Naive thymus-derived CD4-positive, alpha-beta T cell (primary cell): ENCODE measurements at regions not wholly inside any gene's neighbourhood (a gene's known extent, or its start where the extent isn't known, plus 50 kb on each side); places are given as distances from the start of the nearest gene placed in this dataset.
A peak's percentile ranks its signal among the peaks of the same experiment; 100 is the strongest.

Source experiments
- ATAC-seq: fragments of 150-1000 bp; cut with Tn5 transposase; 2 replicates; pipeline ENCODE4 v1.10.0; 2021; ENCODE audit warnings: mild to moderate bottlenecking, moderate library complexity
- CTCF ChIA-PET: fragments of 350-600 bp; sonication (Branson Sonifier 250); formaldehyde crosslinking; loops from one replicate; lab custom pipeline; 2021; ENCODE audit warnings: antibody characterized with exemption; lab: Charles Lee
- POLR2A ChIA-PET: fragments of 350-600 bp; sonication (Branson Sonifier 250); formaldehyde crosslinking; loops from one replicate; lab custom pipeline; 2021; ENCODE audit warnings: antibody characterized with exemption, inconsistent platforms; lab: Charles Lee
- DNase-seq, 9 donors: peaks; one replicate each; pipeline versions ENCODE4 v3.0.0 to v3.0.0-alpha.2; 2020 to 2022; ENCODE audit warnings: mixed read lengths in 1 of 9
- H3K27ac ChIP-seq: one replicate; pipeline ENCODE4 v1.7.0; 2013; ENCODE audit warnings: mild to moderate bottlenecking, low read depth, low read length, moderate library complexity
- H3K27me3 ChIP-seq, 2 donors: one replicate each; pipeline ENCODE4 v1.7.0; 2013; ENCODE audit warnings: low read length in 2 of 2, mild to moderate bottlenecking in 2 of 2, moderate library complexity in 2 of 2; ENCODE audit not compliant: control insufficient read depth in 2 of 2, insufficient read depth in 2 of 2
- H3K36me3 ChIP-seq, 3 experiments: 1 replicate in 2 of 3; 2 replicates in 1 of 3; pipeline ENCODE4 v1.7.0; 2013; ENCODE audit warnings: low read length in 3 of 3, mild to moderate bottlenecking in 3 of 3, moderate library complexity in 1 of 3; ENCODE audit not compliant: insufficient read depth in 3 of 3, control insufficient read depth in 2 of 3
- H3K4me1 ChIP-seq, 2 donors: one replicate each; pipeline ENCODE4 v1.7.0; 2013; ENCODE audit warnings: low read length in 2 of 2, mild to moderate bottlenecking in 2 of 2, moderate library complexity in 1 of 2; ENCODE audit not compliant: control insufficient read depth in 2 of 2, insufficient read depth in 2 of 2
- H3K4me3 ChIP-seq: 2 replicates; pipeline ENCODE4 v1.7.0; 2013; ENCODE audit warnings: mild to moderate bottlenecking, low read length
- H3K9me3 ChIP-seq, 3 experiments: 1 replicate in 2 of 3; 2 replicates in 1 of 3; pipeline ENCODE4 v1.7.0; 2013; ENCODE audit warnings: low read length in 3 of 3; ENCODE audit not compliant: control insufficient read depth in 2 of 3
- H3K27ac Mint-ChIP-seq, 9 donors: one replicate each; pipeline ENCODE4 v1.8.0; 2020 to 2022; ENCODE audit warnings: mixed read lengths in 9 of 9, mild to moderate bottlenecking in 8 of 9, moderate library complexity in 5 of 9, inconsistent platforms in 2 of 9
- H3K27me3 Mint-ChIP-seq, 5 donors: one replicate each; pipeline ENCODE4 v1.8.0; 2021 to 2022; ENCODE audit warnings: mixed read lengths in 5 of 5, mild to moderate bottlenecking in 1 of 5
- H3K36me3 Mint-ChIP-seq, 5 donors: one replicate each; pipeline ENCODE4 v1.8.0; 2020 to 2022; ENCODE audit warnings: mixed read lengths in 5 of 5, mild to moderate bottlenecking in 3 of 5, inconsistent platforms in 1 of 5
- H3K4me1 Mint-ChIP-seq, 7 donors: one replicate each; pipeline ENCODE4 v1.8.0; 2020 to 2022; ENCODE audit warnings: mixed read lengths in 7 of 7, mild to moderate bottlenecking in 3 of 7, inconsistent platforms in 1 of 7
- H3K4me3 Mint-ChIP-seq, 10 donors: one replicate each; pipeline ENCODE4 v1.8.0; 2020 to 2022; ENCODE audit warnings: mild to moderate bottlenecking in 10 of 10, mixed read lengths in 10 of 10, moderate library complexity in 6 of 10, inconsistent platforms in 2 of 10
- H3K9me3 Mint-ChIP-seq, 11 donors: one replicate each; pipeline ENCODE4 v1.8.0; 2020 to 2022; ENCODE audit warnings: mixed read lengths in 11 of 11, mild to moderate bottlenecking in 4 of 11, inconsistent platforms in 1 of 11, moderate library complexity in 1 of 11
- intact Hi-C, 2 donors: fragments of 100-400 bp; cut with micrococcal nuclease; formaldehyde crosslinking; loops; one replicate each; pipeline ENCODE4 v1.15.1; 2023

DNA sequence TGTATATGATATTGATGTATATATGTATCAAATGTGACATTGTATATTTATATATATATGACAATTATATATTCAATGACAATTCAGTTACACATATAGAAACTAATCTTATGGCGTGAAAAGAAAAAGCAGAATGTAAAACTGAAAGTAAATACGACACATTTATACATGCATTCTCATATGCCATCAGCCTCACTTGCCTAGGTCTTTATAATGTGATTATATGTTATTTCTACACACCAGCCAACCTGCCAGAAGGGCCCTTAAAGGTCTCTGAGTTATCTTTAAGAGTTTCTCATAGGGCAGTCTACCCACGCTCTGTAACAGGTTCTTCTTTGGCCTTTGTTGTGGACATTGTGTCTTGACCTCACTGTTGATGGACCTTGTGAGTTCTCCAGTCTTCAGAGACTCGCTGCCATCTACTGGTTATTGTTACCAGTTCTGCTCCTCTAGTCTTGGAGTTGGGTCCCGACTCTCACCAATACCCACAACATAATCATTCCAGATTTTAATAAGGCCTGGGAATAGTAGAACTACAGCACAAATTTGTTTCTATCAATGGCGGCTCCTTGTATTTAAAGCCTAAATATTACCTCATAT, 371.5 kb upstream of the GOLIM4 start:
- no peak overlapping the region for H3K27ac Mint-ChIP-seq
- H3K27me3 Mint-ChIP-seq: no peaks in the 10 kb centered on the region
- H3K9me3 ChIP-seq: no peaks in the 10 kb centered on the region
- H3K4me3 ChIP-seq: no peak overlapping the region
- POLR2A ChIA-PET: no interaction called here
- CTCF ChIA-PET: no interaction called here
- intact Hi-C loops: loop anchor here in 1 of 2 donors (1.0 to 2.0 kb wide), 2 partner anchors 252 to 420 kb away; no protein-coding TSS in a partner anchor
- DNase-seq (no peak), ATAC-seq (peak; percentile 34)
- peak overlapping the region in 1 of 10 donors; percentile 6 for H3K4me3 Mint-ChIP-seq
- H3K4me1 Mint-ChIP-seq: no peaks in the 10 kb centered on the region
- H3K4me1 ChIP-seq: no peaks in the 10 kb centered on the region
- H3K9me3 Mint-ChIP-seq: peaks cover 0 to 13% (median 5%) of the 10 kb centered on the region in 11 donors
- H3K27me3 ChIP-seq: no peaks in the 10 kb centered on the region
- no peaks in the 10 kb centered on the region for H3K36me3 Mint-ChIP-seq
- H3K36me3 ChIP-seq: no peaks in the 10 kb centered on the region
- H3K27ac ChIP-seq: no peak overlapping the region

DNA sequence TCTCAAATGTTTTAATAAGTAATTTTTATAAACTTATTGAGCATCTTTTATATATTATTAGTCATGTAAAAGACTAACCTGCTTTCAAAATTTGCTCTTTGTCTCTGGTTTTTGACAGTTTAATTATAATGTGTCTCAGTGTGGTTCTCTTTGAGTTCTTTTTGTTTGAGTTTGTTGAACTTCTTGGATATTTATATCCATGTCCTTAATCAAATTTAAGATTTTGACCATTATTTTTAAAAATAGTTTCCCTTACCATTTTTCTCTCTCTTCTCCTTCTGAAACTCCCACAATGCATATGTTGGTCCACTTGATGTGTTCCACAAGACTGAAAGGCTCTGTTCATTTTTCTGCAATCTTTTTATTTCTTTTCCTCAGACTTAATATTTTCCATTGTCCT, 366.1 kb upstream of the GOLIM4 start:
- peaks cover 0 to 31% (median 8%) of the 10 kb centered on the region in 11 donors for H3K9me3 Mint-ChIP-seq
- CTCF ChIA-PET: no interaction called here
- Histone ChIP-seq H3K4me1 (no peaks in the 10 kb centered on the region), H3K27ac (no peak overlapping the region), H3K9me3 (peaks cover 0 to 4% (median 0%) of the 10 kb centered on the region in 3 experiments), H3K4me3 (no peak overlapping the region), H3K36me3 (no peaks in the 10 kb centered on the region), H3K27me3 (no peaks in the 10 kb centered on the region)
- H3K36me3 Mint-ChIP-seq: no peaks in the 10 kb centered on the region
- POLR2A ChIA-PET: no interaction called here
- H3K27ac Mint-ChIP-seq: no peak overlapping the region
- no peaks in the 10 kb centered on the region for H3K4me1 Mint-ChIP-seq
- DNase-seq: no peak
- intact Hi-C loops: no loop called here
- no peak overlapping the region for H3K4me3 Mint-ChIP-seq
- no peak for ATAC-seq
- no peaks in the 10 kb centered on the region for H3K27me3 Mint-ChIP-seq

DNA sequence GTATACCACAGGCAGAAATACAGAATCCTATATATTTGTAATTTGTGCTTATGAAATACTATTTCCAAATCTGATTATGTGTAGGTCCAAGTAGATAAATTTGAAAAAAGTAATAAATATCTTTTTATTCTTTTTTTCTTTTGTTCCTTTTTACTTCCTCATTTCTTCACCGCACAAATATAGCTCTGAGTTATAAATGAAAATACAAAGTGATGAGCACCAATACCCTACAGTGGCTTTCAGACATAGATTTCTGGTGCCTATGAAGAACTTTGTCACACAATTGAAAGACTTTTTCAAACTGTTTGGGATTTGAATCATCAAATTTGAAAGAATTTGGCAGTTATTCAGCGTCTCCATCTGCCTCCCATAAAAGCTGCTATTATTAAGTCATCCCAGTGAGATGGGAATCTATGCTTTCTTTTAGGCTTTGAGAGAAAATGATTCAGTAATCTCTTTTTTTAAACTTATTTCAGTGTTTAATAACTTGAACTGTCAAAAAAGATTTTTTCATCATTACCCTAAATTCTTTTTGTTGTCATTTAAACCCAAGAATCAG, 363.6 kb upstream of the GOLIM4 start:
- Histone ChIP-seq H3K9me3 (peaks cover 0 to 4% (median 0%) of the 10 kb centered on the region in 3 experiments), H3K27me3 (no peaks in the 10 kb centered on the region), H3K27ac (no peak overlapping the region), H3K4me3 (no peak overlapping the region), H3K4me1 (no peaks in the 10 kb centered on the region), H3K36me3 (no peaks in the 10 kb centered on the region)
- H3K4me3 Mint-ChIP-seq: no peak overlapping the region
- ATAC-seq (no peak), DNase-seq (no peak)
- no peaks in the 10 kb centered on the region for H3K27me3 Mint-ChIP-seq
- H3K4me1 Mint-ChIP-seq: no peaks in the 10 kb centered on the region
- no peak overlapping the region for H3K27ac Mint-ChIP-seq
- no peaks in the 10 kb centered on the region for H3K36me3 Mint-ChIP-seq
- POLR2A ChIA-PET: no interaction called here
- intact Hi-C loops: no loop called here
- CTCF ChIA-PET: no interaction called here
- H3K9me3 Mint-ChIP-seq: peaks cover 0 to 35% (median 6%) of the 10 kb centered on the region in 11 donors

DNA sequence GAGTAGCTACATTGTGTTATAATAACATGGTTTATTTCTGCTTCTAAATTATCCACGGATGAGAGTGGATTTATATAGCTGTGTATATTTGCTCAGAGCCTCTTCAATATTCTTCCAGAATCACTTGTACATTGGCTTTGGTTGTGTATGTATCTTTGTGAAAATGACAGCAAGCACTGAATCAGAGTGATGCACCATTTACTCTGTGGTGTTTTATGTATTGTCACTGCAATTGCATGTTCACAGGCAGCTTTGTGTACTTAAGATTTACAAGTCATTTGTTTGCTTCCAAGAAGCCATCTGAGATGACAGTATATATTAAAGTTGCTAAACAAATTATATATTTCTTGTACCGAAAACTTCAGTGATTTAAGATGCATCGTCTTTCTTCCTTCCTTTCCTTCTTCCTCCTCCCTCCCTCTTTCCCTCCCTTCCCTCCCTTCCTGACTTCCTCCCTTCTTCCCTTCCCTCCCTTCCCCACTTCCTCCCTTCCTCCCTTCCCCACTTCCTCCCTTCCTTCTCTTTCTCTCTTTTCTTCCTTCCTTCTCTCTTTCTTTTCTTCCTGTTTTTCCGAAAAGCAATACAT, 362.3 kb upstream of the GOLIM4 start:
- ATAC-seq (no peak), DNase-seq (no peak)
- Mint-ChIP-seq H3K4me3 (no peak overlapping the region), H3K27ac (no peak overlapping the region), H3K4me1 (no peaks in the 10 kb centered on the region), H3K36me3 (no peaks in the 10 kb centered on the region), H3K27me3 (no peaks in the 10 kb centered on the region), H3K9me3 (peaks cover 0 to 28% (median 4%) of the 10 kb centered on the region in 11 donors)
- H3K4me1 ChIP-seq: no peaks in the 10 kb centered on the region
- ChIA-PET CTCF (no interaction called here), POLR2A (no interaction called here)
- no peaks in the 10 kb centered on the region for H3K27me3 ChIP-seq
- no peaks in the 10 kb centered on the region for H3K36me3 ChIP-seq
- intact Hi-C loops: no loop called here
- H3K27ac ChIP-seq: no peak overlapping the region
- H3K9me3 ChIP-seq: peaks cover 0 to 4% (median 0%) of the 10 kb centered on the region in 3 experiments
- H3K4me3 ChIP-seq: no peak overlapping the region

DNA sequence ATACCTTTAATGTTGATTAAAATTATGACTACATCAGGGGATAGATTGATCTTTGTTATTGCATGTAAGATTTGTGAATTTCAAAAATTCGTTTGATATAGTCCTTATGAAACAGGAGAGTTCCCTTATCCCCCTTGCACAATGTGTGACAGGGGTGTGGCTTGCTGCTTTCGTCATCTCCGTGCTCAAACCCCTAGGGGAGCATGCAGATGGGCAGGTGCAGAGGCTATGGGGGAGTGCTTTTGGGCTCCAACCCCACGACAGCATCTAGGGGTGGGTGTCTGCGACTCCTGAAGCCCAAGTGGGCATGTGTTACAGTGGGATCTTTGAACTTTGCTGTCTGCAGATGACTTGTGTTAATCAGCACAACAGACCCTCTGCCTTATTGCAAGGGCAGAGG, 360.1 kb upstream of the GOLIM4 start:
- Histone ChIP-seq H3K36me3 (no peaks in the 10 kb centered on the region), H3K4me3 (no peak overlapping the region), H3K27me3 (no peaks in the 10 kb centered on the region), H3K4me1 (no peaks in the 10 kb centered on the region), H3K27ac (no peak overlapping the region), H3K9me3 (no peaks in the 10 kb centered on the region)
- no peaks in the 10 kb centered on the region for H3K27me3 Mint-ChIP-seq
- CTCF ChIA-PET: no interaction called here
- DNase-seq: no peak
- no peak overlapping the region for H3K4me3 Mint-ChIP-seq
- no peaks in the 10 kb centered on the region for H3K36me3 Mint-ChIP-seq
- H3K27ac Mint-ChIP-seq: no peak overlapping the region
- ATAC-seq: no peak
- POLR2A ChIA-PET: no interaction called here
- intact Hi-C loops: no loop called here
- peaks cover 0 to 16% (median 0%) of the 10 kb centered on the region in 11 donors for H3K9me3 Mint-ChIP-seq
- H3K4me1 Mint-ChIP-seq: no peaks in the 10 kb centered on the region

DNA sequence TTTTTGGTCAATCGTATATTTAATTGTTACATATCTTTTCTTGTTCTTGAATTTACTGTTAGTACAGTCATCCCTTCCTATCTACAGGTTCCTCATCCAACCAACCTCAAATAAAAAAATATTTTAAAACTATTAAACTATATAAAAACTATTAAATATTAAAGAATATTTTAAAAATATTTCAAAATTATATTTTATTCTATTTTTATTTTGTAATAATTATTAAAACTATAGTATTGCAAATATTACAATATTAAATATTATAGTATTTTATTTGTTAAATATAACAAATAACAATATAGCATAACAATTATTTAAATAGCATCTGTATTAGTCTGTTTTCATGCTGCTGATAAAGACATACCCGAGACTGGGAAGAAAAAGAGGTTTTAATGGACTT, 357.9 kb upstream of the GOLIM4 start:
- intact Hi-C loops: no loop called here
- H3K27ac Mint-ChIP-seq: no peak overlapping the region
- no peaks in the 10 kb centered on the region for H3K27me3 Mint-ChIP-seq

DNA sequence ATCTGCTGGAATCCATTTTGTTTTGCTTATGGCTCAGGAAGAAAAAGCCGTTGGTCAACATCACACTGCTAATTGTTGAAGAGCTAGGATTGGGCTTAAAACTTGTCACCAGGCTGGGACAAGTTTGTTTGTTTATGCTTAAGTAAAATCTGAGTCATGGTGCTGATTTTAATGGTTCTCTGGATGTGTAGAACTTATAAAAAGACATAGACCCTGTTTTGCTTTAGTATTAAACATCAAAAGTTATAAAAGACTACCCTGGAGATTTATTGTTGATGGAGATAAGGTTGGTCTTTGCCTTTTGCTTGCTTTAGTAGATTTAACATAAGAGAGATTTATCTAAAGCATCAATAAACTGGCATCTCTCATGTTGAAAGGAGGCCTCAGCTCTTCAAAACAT, 348.2 kb upstream of the GOLIM4 start:
- H3K36me3 Mint-ChIP-seq: no peaks in the 10 kb centered on the region
- CTCF ChIA-PET: no interaction called here
- no peak for ATAC-seq
- Histone ChIP-seq H3K27ac (no peak overlapping the region), H3K4me1 (no peaks in the 10 kb centered on the region), H3K4me3 (no peak overlapping the region), H3K27me3 (no peaks in the 10 kb centered on the region), H3K9me3 (no peaks in the 10 kb centered on the region), H3K36me3 (no peaks in the 10 kb centered on the region)
- POLR2A ChIA-PET: no interaction called here
- no peak overlapping the region for H3K4me3 Mint-ChIP-seq
- H3K9me3 Mint-ChIP-seq: no peaks in the 10 kb centered on the region
- intact Hi-C loops: no loop called here
- no peak for DNase-seq
- no peak overlapping the region for H3K27ac Mint-ChIP-seq
- H3K27me3 Mint-ChIP-seq: no peaks in the 10 kb centered on the region
- H3K4me1 Mint-ChIP-seq: no peaks in the 10 kb centered on the region

More for the DNA sequence above, 357.9 kb upstream of the GOLIM4 start:
- Histone ChIP-seq H3K36me3 (no peaks in the 10 kb centered on the region), H3K4me1 (no peaks in the 10 kb centered on the region), H3K27ac (no peak overlapping the region), H3K4me3 (no peak overlapping the region), H3K9me3 (no peaks in the 10 kb centered on the region), H3K27me3 (no peaks in the 10 kb centered on the region)
- peaks cover 0 to 8% (median 0%) of the 10 kb centered on the region in 11 donors for H3K9me3 Mint-ChIP-seq
- ChIA-PET CTCF (no interaction called here), POLR2A (no interaction called here)
- no peaks in the 10 kb centered on the region for H3K36me3 Mint-ChIP-seq
- no peaks in the 10 kb centered on the region for H3K4me1 Mint-ChIP-seq
- ATAC-seq (no peak), DNase-seq (no peak)
- no peak overlapping the region for H3K4me3 Mint-ChIP-seq
